ENCODE measurements at regions not wholly inside any gene's neighbourhood (a gene's known extent, or its start where the extent isn't known, plus 50 kb on each side); places are given as distances from the start of the nearest gene placed in this dataset.

GRCh38 chr18:25459814-25460213 is 107.8 kb upstream of the ZNF521 start:
- H3K79me2 ChIP-seq (ENCODE audit: insufficient read depth, low read length) = no peaks in the 10 kb centered on the region
- no peak overlapping the region for H3K4me2 ChIP-seq (ENCODE audit: low read length)
- H3K4me3 ChIP-seq (ENCODE audit: low read depth, low read length, poor library complexity, severe bottlenecking) = no peak overlapping the region
- H3K9ac ChIP-seq (ENCODE audit: low read length) = no peak overlapping the region
- H3K4me1 ChIP-seq (ENCODE audit: insufficient read depth, low read length, severe bottlenecking) = peaks cover 4% of the 10 kb centered on the region
- no peak overlapping the region for H3K27ac ChIP-seq (ENCODE audit: low read depth, low read length, poor library complexity, severe bottlenecking)
- no peak overlapping the region for H2AFZ ChIP-seq (ENCODE audit: low read length)
- TF ChIP-seq CTCF (IDR thresholded peaks at IDR 0.05; ENCODE audit: low read length) = no peak
- no peaks in the 10 kb centered on the region for H4K20me1 ChIP-seq (ENCODE audit: insufficient read depth, low read length)
- no peaks in the 10 kb centered on the region for H3K9me2 ChIP-seq (ENCODE audit: low read depth, low read length)
- no peaks in the 10 kb centered on the region for H3K9me3 ChIP-seq (ENCODE audit: low read length)
- H3K36me3 ChIP-seq (ENCODE audit: insufficient read depth, low read length) = no peaks in the 10 kb centered on the region
- no peaks in the 10 kb centered on the region for H3K27me3 ChIP-seq (ENCODE audit: insufficient read depth, low read length)
- H3F3A ChIP-seq (ENCODE audit: insufficient read depth, low read length) = no peaks in the 10 kb centered on the region

GRCh38 chr18:25457601-25458000 is 105.6 kb upstream of the ZNF521 start:
- H3K36me3 ChIP-seq (ENCODE audit: insufficient read depth, low read length) = no peaks in the 10 kb centered on the region
- H3K4me1 ChIP-seq (ENCODE audit: insufficient read depth, low read length, severe bottlenecking) = peaks cover 4% of the 10 kb centered on the region
- TF ChIP-seq CTCF (IDR thresholded peaks at IDR 0.05; ENCODE audit: low read length) (no peak), EZH2 (IDR thresholded peaks at IDR 0.05; ENCODE audit: borderline replicate concordance, low read length) (no peak)

GRCh38 chr18:25457126-25457525 is 105.2 kb upstream of the ZNF521 start:
- no peak overlapping the region for H3K4me2 ChIP-seq (ENCODE audit: low read length)
- H3K4me3 ChIP-seq (ENCODE audit: low read depth, low read length, poor library complexity, severe bottlenecking) = no peak overlapping the region
- H3K9me3 ChIP-seq (ENCODE audit: low read length) = peaks cover 3% of the 10 kb centered on the region; the same call in 1 of the 2 replicates
- peaks cover 4% of the 10 kb centered on the region for H3K4me1 ChIP-seq (ENCODE audit: insufficient read depth, low read length, severe bottlenecking)
- TF ChIP-seq EZH2 (IDR thresholded peaks at IDR 0.05; ENCODE audit: borderline replicate concordance, low read length) (no peak), CTCF (IDR thresholded peaks at IDR 0.05; ENCODE audit: low read length) (no peak)
- no peaks in the 10 kb centered on the region for H3K79me2 ChIP-seq (ENCODE audit: insufficient read depth, low read length)
- no peaks in the 10 kb centered on the region for H3K9me2 ChIP-seq (ENCODE audit: low read depth, low read length)
- no peaks in the 10 kb centered on the region for H3K27me3 ChIP-seq (ENCODE audit: insufficient read depth, low read length)
- no peak overlapping the region for H2AFZ ChIP-seq (ENCODE audit: low read length)
- H4K20me1 ChIP-seq (ENCODE audit: insufficient read depth, low read length) = no peaks in the 10 kb centered on the region
- H3K9ac ChIP-seq (ENCODE audit: low read length) = no peak overlapping the region
- H3K36me3 ChIP-seq (ENCODE audit: insufficient read depth, low read length) = no peaks in the 10 kb centered on the region
- H3F3A ChIP-seq (ENCODE audit: insufficient read depth, low read length) = no peaks in the 10 kb centered on the region
- H3K27ac ChIP-seq (ENCODE audit: low read depth, low read length, poor library complexity, severe bottlenecking) = no peak overlapping the region

More at GRCh38 chr18:25457601-25458000, 105.6 kb upstream of the ZNF521 start:
- Histone ChIP-seq H3K27me3 (ENCODE audit: insufficient read depth, low read length) (no peaks in the 10 kb centered on the region), H3K79me2 (ENCODE audit: insufficient read depth, low read length) (no peaks in the 10 kb centered on the region), H3F3A (ENCODE audit: insufficient read depth, low read length) (no peaks in the 10 kb centered on the region), H2AFZ (ENCODE audit: low read length) (no peak overlapping the region), H4K20me1 (ENCODE audit: insufficient read depth, low read length) (no peaks in the 10 kb centered on the region), H3K9ac (ENCODE audit: low read length) (no peak overlapping the region), H3K9me2 (ENCODE audit: low read depth, low read length) (no peaks in the 10 kb centered on the region), H3K27ac (ENCODE audit: low read depth, low read length, poor library complexity, severe bottlenecking) (no peak overlapping the region), H3K9me3 (ENCODE audit: low read length) (peaks cover under 1% of the 10 kb centered on the region; the same call in 1 of the 2 replicates), H3K4me3 (ENCODE audit: low read depth, low read length, poor library complexity, severe bottlenecking) (no peak overlapping the region), H3K4me2 (ENCODE audit: low read length) (no peak overlapping the region)

Data from OCI-LY1 (cell line).